ENCODE measurements at regions not wholly inside any gene's neighbourhood (a gene's known extent, or its start where the extent isn't known, plus 50 kb on each side); places are given as distances from the start of the nearest gene placed in this dataset.

- no peak for TF ChIP-seq CTCF (IDR thresholded peaks at IDR 0.05)
- no peak overlapping the region for H3K27ac ChIP-seq
Observed at GRCh38 chr3:14258906-14259904, 80.6 kb downstream of the LSM3 start.

GRCh38 chr3:14260463-14260862, 81.8 kb downstream of the LSM3 start:
- TF ChIP-seq CTCF (IDR thresholded peaks at IDR 0.05) = no peak
- H3K4me3 ChIP-seq = no peak overlapping the region
- DNase-seq (ENCODE audit: low spot score) = no peak
- H3K27ac ChIP-seq = no peak overlapping the region

More at GRCh38 chr3:14258906-14259904, 80.6 kb downstream of the LSM3 start:
- no peak for DNase-seq (ENCODE audit: low spot score)
- no peak overlapping the region for H3K4me3 ChIP-seq

- Histone ChIP-seq H3K4me3 (no peak overlapping the region), H3K27ac (no peak overlapping the region)
- peak; percentile 88 for DNase-seq (ENCODE audit: low spot score)
- peak; percentile 92 for TF ChIP-seq CTCF (IDR thresholded peaks at IDR 0.05)
Observed at GRCh38 chr3:14261229-14261628, 82.6 kb downstream of the LSM3 start.

- no peak overlapping the region for H3K27ac ChIP-seq
- no peak for DNase-seq (ENCODE audit: low spot score)
- H3K4me3 ChIP-seq = no peak overlapping the region
- no peak for TF ChIP-seq CTCF (IDR thresholded peaks at IDR 0.05)
Observed at GRCh38 chr3:14262212-14262611, 83.6 kb downstream of the LSM3 start.

DNA sequence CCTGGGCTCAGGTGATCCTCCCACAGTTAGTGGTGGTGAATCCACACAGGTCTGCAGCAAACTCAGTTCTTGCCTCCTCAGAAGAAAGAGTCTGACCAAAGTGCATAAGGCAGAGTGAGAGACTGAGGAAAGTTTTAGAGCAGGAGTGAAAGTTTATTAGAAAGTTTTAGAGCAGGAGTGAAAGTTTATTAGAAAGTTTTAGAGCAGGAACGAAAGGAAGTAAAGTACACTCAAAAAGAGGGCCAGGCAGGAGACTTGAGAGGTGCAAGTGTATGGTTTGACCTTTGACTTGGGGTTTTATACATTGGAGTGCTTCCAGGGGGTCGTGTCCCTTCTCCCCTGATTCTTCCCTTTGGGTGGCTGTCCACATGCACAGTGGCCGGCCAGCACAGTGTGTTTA, 84.2 kb downstream of the LSM3 start:
- DNase-seq (ENCODE audit: low spot score) = no peak
- Histone ChIP-seq H3K27ac (no peak overlapping the region), H3K4me3 (no peak overlapping the region)
- TF ChIP-seq CTCF (IDR thresholded peaks at IDR 0.05) = no peak

DNA sequence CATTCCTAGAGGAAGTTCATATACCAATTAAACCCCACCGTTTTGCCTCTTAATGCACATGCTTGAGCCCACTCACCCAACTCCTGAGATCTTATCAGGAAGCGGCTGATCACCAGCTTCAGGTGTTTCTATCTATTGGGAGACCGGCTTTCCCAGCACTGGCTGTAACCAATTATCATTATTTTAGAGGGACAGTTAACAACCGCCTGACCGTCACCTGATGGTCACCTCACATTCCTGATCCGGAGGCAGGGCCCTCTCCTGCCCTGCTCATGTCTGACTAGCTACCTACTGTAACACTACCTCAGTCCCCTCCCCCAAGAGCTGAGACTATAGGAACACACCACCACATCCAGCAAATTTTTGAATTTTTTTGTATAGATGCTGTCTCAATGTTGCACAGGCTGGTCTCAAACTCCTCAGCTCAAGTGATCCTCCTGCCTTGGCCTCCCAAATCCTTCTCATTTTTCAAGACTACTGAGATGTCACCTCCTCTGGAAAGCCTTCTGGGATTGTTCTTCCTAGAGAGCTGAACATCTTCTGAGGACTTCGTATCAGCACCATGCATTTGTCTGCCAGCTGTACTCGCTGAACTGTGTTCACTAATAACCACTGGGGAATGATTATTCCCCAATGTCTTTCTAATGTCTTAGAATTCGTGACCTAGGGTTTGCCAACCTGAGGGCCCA, 84.8 kb downstream of the LSM3 start:
- Histone ChIP-seq H3K27ac (no peak overlapping the region), H3K4me3 (no peak overlapping the region)
- TF ChIP-seq CTCF (IDR thresholded peaks at IDR 0.05) = no peak
- no peak for DNase-seq (ENCODE audit: low spot score)
